Lower lobe of right lung (tissue), 2 donors: ENCODE measurements at regions not wholly inside any gene's neighbourhood (a gene's known extent, or its start where the extent isn't known, plus 50 kb on each side); places are given as distances from the start of the nearest gene placed in this dataset.

Source experiments
- ATAC-seq, 2 donors: fragments of 200-7000 bp; cut with Tn5 transposase; one replicate each; pipeline ENCODE4 v1.9.1; 2020 to 2022; ENCODE audit warnings: mild to moderate bottlenecking in 2 of 2, moderate library complexity in 2 of 2
- DNase-seq: peaks from one replicate; pipeline ENCODE4 v3.0.0-alpha.2; 2020
- H3K27ac ChIP-seq: fragments of 200-600 bp; one replicate; pipeline ENCODE4 v1.8.0; 2022
- H3K27me3 ChIP-seq: fragments of 200-600 bp; one replicate; pipeline ENCODE4 v1.8.0; 2022; ENCODE audit warnings: low read depth
- H3K36me3 ChIP-seq: fragments of 200-600 bp; one replicate; pipeline ENCODE4 v1.8.0; 2022; ENCODE audit warnings: mild to moderate bottlenecking
- H3K4me1 ChIP-seq: fragments of 200-600 bp; one replicate; pipeline ENCODE4 v1.8.0; 2022
- H3K4me3 ChIP-seq: fragments of 200-600 bp; one replicate; pipeline ENCODE4 v1.8.0; 2022; ENCODE audit warnings: mild to moderate bottlenecking
- H3K9me3 ChIP-seq: fragments of 200-600 bp; one replicate; pipeline ENCODE4 v1.8.0; 2022
- intact Hi-C: fragments of 100-400 bp; cut with DNase I; formaldehyde crosslinking; loops from one replicate; pipeline ENCODE4 v1.11.0; 2022
- TF ChIP-seq, protein P1 (sequence below): fragments of 200-600 bp; IDR thresholded peaks from one replicate; pipeline ENCODE4 v1.8.0; 2022; ENCODE audit warnings: antibody characterized with exemption, mild to moderate bottlenecking
- donor health status: DM: no; HTN: yes; CAD: no; lungs with severe emphysema.

DNA sequence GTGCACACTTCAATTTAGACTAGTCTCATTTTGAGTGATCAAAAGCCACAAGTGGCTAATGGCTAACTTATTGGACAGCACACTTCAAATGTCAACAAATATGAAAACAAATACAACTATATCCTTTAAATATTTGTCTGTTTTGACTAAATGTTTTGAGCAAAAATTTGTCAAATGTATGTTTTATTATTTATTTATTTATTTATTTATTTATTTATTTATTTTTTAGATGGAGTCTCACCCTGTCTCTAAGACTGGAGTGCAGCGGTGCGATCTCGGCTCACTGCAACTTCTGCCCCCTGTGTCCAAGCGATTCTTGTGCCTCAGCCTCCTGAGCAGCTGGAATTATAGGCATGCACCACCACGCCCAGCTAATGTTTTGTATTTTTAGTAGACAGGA lies 1392.1 kb upstream of the WWC1 start:
- ATAC-seq (no peak), DNase-seq (no peak)
- TF ChIP-seq, protein P1, sequence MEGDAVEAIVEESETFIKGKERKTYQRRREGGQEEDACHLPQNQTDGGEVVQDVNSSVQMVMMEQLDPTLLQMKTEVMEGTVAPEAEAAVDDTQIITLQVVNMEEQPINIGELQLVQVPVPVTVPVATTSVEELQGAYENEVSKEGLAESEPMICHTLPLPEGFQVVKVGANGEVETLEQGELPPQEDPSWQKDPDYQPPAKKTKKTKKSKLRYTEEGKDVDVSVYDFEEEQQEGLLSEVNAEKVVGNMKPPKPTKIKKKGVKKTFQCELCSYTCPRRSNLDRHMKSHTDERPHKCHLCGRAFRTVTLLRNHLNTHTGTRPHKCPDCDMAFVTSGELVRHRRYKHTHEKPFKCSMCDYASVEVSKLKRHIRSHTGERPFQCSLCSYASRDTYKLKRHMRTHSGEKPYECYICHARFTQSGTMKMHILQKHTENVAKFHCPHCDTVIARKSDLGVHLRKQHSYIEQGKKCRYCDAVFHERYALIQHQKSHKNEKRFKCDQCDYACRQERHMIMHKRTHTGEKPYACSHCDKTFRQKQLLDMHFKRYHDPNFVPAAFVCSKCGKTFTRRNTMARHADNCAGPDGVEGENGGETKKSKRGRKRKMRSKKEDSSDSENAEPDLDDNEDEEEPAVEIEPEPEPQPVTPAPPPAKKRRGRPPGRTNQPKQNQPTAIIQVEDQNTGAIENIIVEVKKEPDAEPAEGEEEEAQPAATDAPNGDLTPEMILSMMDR = no peak
- H3K4me1 ChIP-seq = no peaks in the 10 kb centered on the region
- H3K4me3 ChIP-seq = no peak overlapping the region
- no peaks in the 10 kb centered on the region for H3K9me3 ChIP-seq
- no peak overlapping the region for H3K27ac ChIP-seq
- H3K36me3 ChIP-seq = no peaks in the 10 kb centered on the region
- intact Hi-C loops = no loop called here
- no peaks in the 10 kb centered on the region for H3K27me3 ChIP-seq

DNA sequence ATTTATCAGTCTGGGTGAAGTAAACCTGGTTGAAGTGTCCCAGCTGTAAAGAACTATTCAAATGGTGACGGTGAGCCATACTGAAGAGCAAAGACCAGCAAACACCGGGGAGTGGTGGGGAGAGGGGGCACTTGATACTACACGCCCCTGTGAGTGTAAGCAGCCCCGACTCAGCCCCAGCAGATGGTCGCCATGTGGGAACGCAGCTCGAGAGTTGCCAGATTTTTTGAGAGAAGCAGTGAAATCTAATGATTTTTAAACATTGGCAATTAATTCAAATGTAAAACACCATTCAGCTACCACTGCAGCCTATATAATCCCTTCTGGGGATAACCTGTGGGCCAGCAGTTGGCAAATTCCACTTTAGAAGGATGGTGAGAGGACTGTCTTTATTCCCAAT lies 1386.9 kb upstream of the WWC1 start:
- ATAC-seq (no peak), DNase-seq (no peak)
- intact Hi-C loops = no loop called here
- Histone ChIP-seq H3K4me3 (no peak overlapping the region), H3K4me1 (no peaks in the 10 kb centered on the region), H3K27ac (no peak overlapping the region), H3K36me3 (no peaks in the 10 kb centered on the region), H3K9me3 (no peaks in the 10 kb centered on the region), H3K27me3 (no peaks in the 10 kb centered on the region)
- TF ChIP-seq, protein P1 = no peak

DNA sequence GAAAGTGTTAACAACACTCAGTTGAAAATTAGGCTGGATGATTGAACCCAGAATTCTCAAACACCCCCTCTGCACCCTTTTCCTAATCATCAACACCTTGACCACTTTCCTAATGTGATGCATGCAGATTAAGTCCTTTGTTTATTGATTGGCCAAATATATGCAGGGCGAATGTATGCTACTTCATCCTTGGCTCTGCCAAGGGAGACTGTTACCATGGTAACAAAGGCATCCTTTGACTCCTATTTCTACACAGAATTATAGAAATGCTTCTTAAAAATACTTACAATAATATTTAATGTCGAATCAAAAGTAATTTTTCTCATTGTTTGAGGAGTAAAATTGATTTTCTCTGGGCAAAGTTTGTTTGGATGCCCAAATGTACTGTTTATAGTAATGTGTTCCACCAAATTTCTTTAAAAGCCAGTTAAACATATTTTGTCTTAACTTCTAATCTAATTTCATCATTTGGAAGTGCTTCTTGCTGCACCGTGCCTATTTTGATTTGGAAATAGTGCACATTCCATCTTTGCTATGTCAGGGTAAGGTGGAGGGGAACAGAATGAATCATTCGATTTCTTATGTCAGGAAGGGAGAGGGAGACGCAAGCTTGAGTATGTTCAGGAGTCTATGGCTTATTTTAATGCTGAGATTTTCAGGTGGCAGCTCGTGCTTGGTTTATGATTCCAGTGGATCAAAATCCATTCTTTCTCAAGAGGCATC lies 1384.3 kb upstream of the WWC1 start:
- intact Hi-C loops = no loop called here
- DNase-seq (no peak), ATAC-seq (no peak)
- no peaks in the 10 kb centered on the region for H3K27me3 ChIP-seq
- no peaks in the 10 kb centered on the region for H3K36me3 ChIP-seq
- H3K4me3 ChIP-seq = no peak overlapping the region
- H3K9me3 ChIP-seq = no peaks in the 10 kb centered on the region
- no peaks in the 10 kb centered on the region for H3K4me1 ChIP-seq
- TF ChIP-seq, protein P1 = no peak
- H3K27ac ChIP-seq = no peak overlapping the region

DNA sequence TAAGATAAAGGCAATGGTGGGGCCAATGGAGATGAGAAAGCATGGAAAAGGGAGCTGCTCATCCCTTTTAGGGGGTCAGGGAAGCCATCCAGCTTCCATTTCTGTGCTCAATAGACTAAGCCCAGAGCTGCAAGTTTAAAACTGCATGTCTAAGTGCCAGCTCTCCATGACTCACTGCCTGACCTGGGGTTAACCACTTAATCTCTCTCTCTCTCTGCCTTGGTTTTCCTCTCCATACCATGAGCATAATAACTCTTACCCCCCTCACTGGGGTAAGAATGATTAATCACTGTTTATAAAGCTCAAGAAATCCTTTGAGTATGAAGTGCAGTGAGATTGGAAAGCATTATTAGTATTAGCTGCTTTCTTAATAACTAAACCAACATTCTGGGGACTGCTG lies 1382.4 kb upstream of the WWC1 start:
- Histone ChIP-seq H3K27ac (no peak overlapping the region), H3K4me1 (no peaks in the 10 kb centered on the region), H3K27me3 (no peaks in the 10 kb centered on the region), H3K36me3 (no peaks in the 10 kb centered on the region), H3K4me3 (no peak overlapping the region), H3K9me3 (no peaks in the 10 kb centered on the region)
- no peak for ATAC-seq
- no peak for DNase-seq
- TF ChIP-seq, protein P1 = no peak
- intact Hi-C loops = no loop called here

DNA sequence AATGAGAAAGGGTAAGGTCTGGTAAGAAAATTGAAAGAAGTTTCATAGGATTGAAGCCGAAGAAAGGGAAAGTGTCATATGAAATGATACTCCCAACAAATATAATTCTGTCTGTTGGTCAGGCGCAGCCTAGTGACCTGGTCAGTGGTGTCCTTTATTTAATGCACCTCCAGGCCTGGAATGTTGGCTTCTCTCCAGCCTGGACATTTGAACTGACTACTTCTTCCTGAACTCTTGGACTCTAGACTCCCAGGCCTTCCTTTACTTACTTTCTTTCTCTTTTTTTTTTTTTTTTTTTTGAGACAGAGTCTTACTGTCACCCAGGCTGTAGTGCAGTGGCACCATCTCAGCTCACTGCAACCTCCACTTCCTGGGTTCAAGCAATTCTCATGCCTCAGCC lies 1381.5 kb upstream of the WWC1 start:
- Histone ChIP-seq H3K4me1 (no peaks in the 10 kb centered on the region), H3K9me3 (no peaks in the 10 kb centered on the region), H3K27ac (no peak overlapping the region), H3K36me3 (no peaks in the 10 kb centered on the region), H3K27me3 (no peaks in the 10 kb centered on the region), H3K4me3 (no peak overlapping the region)
- intact Hi-C loops = no loop called here
- no peak for ATAC-seq
- TF ChIP-seq, protein P1 = no peak
- no peak for DNase-seq
